HEK293T (cell line): ENCODE measurements at regions not wholly inside any gene's neighbourhood (a gene's known extent, or its start where the extent isn't known, plus 50 kb on each side); places are given as distances from the start of the nearest gene placed in this dataset.
"Not testable (repeated sequence)": the region's sequence is repeated elsewhere in the genome, so short reads cannot be mapped to it uniquely, and the experiment has no call there.

Experiments used
- FOXA1 ChIP-seq: fragments of 450-650 bp; IDR thresholded peaks from 2 replicates; pipeline ENCODE4 v1.6.1; 2016; ENCODE audit warnings: mild to moderate bottlenecking
- FOXM1 ChIP-seq: fragments of 450-650 bp; IDR thresholded peaks from 2 replicates; pipeline ENCODE4 v1.6.1; 2017; ENCODE audit warnings: mild to moderate bottlenecking, borderline replicate concordance
- SP1 ChIP-seq: fragments of 450-650 bp; IDR thresholded peaks from 2 replicates; pipeline ENCODE4 v1.6.1; 2017
- SUZ12 ChIP-seq: fragments of 450-650 bp; IDR thresholded peaks from 2 replicates; pipeline ENCODE4 v1.6.1; 2016; ENCODE audit warnings: mild to moderate bottlenecking
- TARDBP ChIP-seq: fragments of 450-650 bp; IDR thresholded peaks from 2 replicates; pipeline ENCODE4 v1.6.1; 2016

GRCh38 chr7:121526210-121526609 lies 130.1 kb upstream of the FAM3C start:
- TF ChIP-seq SP1, FOXM1, TARDBP, FOXA1, SUZ12: not testable (repeated sequence)
